Ishikawa (cell line): ENCODE measurements at regions not wholly inside any gene's neighbourhood (a gene's known extent, or its start where the extent isn't known, plus 50 kb on each side); places are given as distances from the start of the nearest gene placed in this dataset.

Experiments used
- CEBPB ChIP-seq: IDR thresholded peaks from 2 replicates; pipeline ENCODE4 v1.6.1; 2012
- CREB1 ChIP-seq: IDR thresholded peaks from 2 replicates; pipeline ENCODE4 v1.6.1; 2012; ENCODE audit warnings: low read depth
- EGR1 ChIP-seq: IDR thresholded peaks from 2 replicates; pipeline ENCODE4 v1.6.1; 2012
- EP300 ChIP-seq: IDR thresholded peaks from 2 replicates; pipeline ENCODE4 v1.6.1; 2012; ENCODE audit warnings: borderline replicate concordance
- FOXM1 ChIP-seq: IDR thresholded peaks from 2 replicates; pipeline ENCODE4 v1.6.1; 2012; ENCODE audit warnings: low read depth, borderline replicate concordance
- NFIC ChIP-seq: IDR thresholded peaks from 2 replicates; pipeline ENCODE4 v1.6.1; 2012
- RAD21 ChIP-seq: IDR thresholded peaks from 2 replicates; pipeline ENCODE4 v1.6.1; 2012; ENCODE audit warnings: low read depth
- REST ChIP-seq: IDR thresholded peaks from 2 replicates; pipeline ENCODE4 v1.6.1; 2012; ENCODE audit warnings: low read depth, mild to moderate bottlenecking
- TAF1 ChIP-seq: IDR thresholded peaks from 2 replicates; pipeline ENCODE4 v1.6.1; 2012; ENCODE audit warnings: low read depth, mild to moderate bottlenecking
- TCF12 ChIP-seq: IDR thresholded peaks from 2 replicates; pipeline ENCODE4 v1.6.1; 2012; ENCODE audit warnings: low read depth
- TEAD4 ChIP-seq: IDR thresholded peaks from 2 replicates; pipeline ENCODE4 v1.6.1; 2012
- USF1 ChIP-seq: IDR thresholded peaks from 2 replicates; pipeline ENCODE4 v1.6.1; 2012
- YY1 ChIP-seq: IDR thresholded peaks from 2 replicates; pipeline ENCODE4 v1.6.1; 2012; ENCODE audit warnings: low read depth
- ZBTB7A ChIP-seq: IDR thresholded peaks from 2 replicates; pipeline ENCODE4 v1.6.1; 2012; ENCODE audit warnings: low read depth
- TF ChIP-seq, protein P1 (sequence below): IDR thresholded peaks from 2 replicates; pipeline ENCODE4 v1.6.1; 2012

- TF ChIP-seq EP300 (no peak), TAF1 (no peak), CEBPB (no peak), ZBTB7A (no peak), TEAD4 (no peak), REST (no peak), CREB1 (no peak), YY1 (no peak), NFIC (no peak), EGR1 (no peak), RAD21 (no peak), FOXM1 (no peak), TCF12 (no peak), USF1 (no peak)
- TF ChIP-seq, protein P1, sequence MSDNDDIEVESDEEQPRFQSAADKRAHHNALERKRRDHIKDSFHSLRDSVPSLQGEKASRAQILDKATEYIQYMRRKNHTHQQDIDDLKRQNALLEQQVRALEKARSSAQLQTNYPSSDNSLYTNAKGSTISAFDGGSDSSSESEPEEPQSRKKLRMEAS, result no peak
Measured at GRCh38 chr3:26245236-26245635, 377.3 kb upstream of the LRRC3B start.

GRCh38 chr3:26246901-26247300 lies 375.7 kb upstream of the LRRC3B start:
- TF ChIP-seq TEAD4 (no peak), CREB1 (no peak), USF1 (no peak), CEBPB (no peak), EP300 (no peak), NFIC (no peak), TCF12 (no peak), FOXM1 (no peak), EGR1 (no peak), YY1 (no peak), RAD21 (no peak), TAF1 (no peak), ZBTB7A (no peak), REST (no peak)
- TF ChIP-seq, protein P1, result no peak

- TF ChIP-seq NFIC, result no peak
- no peak for TF ChIP-seq EP300
- no peak for TF ChIP-seq RAD21
- TF ChIP-seq TEAD4, result no peak
- TF ChIP-seq REST, result no peak
- TF ChIP-seq YY1, result no peak
- TF ChIP-seq TAF1, result no peak
- no peak for TF ChIP-seq CREB1
- TF ChIP-seq CEBPB, result no peak
- no peak for TF ChIP-seq EGR1
- TF ChIP-seq TCF12, result no peak
- TF ChIP-seq ZBTB7A, result no peak
- no peak for TF ChIP-seq FOXM1
- no peak for TF ChIP-seq USF1
- TF ChIP-seq, protein P1, result no peak
Measured at GRCh38 chr3:26247712-26248111, 374.9 kb upstream of the LRRC3B start.

- no peak for TF ChIP-seq TAF1
- no peak for TF ChIP-seq REST
- no peak for TF ChIP-seq TEAD4
- no peak for TF ChIP-seq RAD21
- TF ChIP-seq, protein P1, result no peak
- no peak for TF ChIP-seq ZBTB7A
- TF ChIP-seq NFIC, result no peak
Measured at GRCh38 chr3:26252001-26252400, 370.6 kb upstream of the LRRC3B start.
